ENCODE measurements at regions not wholly inside any gene's neighbourhood (a gene's known extent, or its start where the extent isn't known, plus 50 kb on each side); places are given as distances from the start of the nearest gene placed in this dataset.

GRCh38 chr2:143957321-143957720 lies 562.6 kb downstream of the ZEB2 start:
- Histone ChIP-seq H3K27ac (ENCODE audit: low read length in 2 of 2) (no peak overlapping the region), H4K20me1 (ENCODE audit: control insufficient read depth, insufficient read depth, low read length, poor library complexity, severe bottlenecking) (no peaks in the 10 kb centered on the region), H3K4me1 (ENCODE audit: control insufficient read depth in 2 of 2, insufficient read depth in 2 of 2, low read length in 2 of 2) (no peaks in the 10 kb centered on the region), H3K9me3 (ENCODE audit: control extremely low read depth in 1 of 3, control insufficient read depth in 2 of 3, insufficient read depth in 1 of 3, low read length in 2 of 3) (peaks cover 0 to 1% (median 0%) of the 10 kb centered on the region in 3 donors), H3K36me3 (replicated peaks in 1 of 2; ENCODE audit: control extremely low read depth in 1 of 2, control insufficient read depth in 1 of 2, extremely low read depth in 1 of 2, insufficient read depth in 2 of 2, low read length in 1 of 2) (peaks cover 0 to 3% of the 10 kb centered on the region in 2 experiments), H3K4me3 (ENCODE audit: control extremely low read depth in 1 of 5, extremely low read depth in 1 of 5, insufficient read depth in 1 of 5, low read depth in 2 of 5, low read length in 4 of 5) (no peak overlapping the region), H3K79me2 (ENCODE audit: control insufficient read depth, insufficient read depth, low read length) (no peaks in the 10 kb centered on the region), H2AFZ (ENCODE audit: insufficient read depth, low read depth, low read length, poor library complexity, severe bottlenecking) (no peak overlapping the region), H3K27me3 (replicated peaks in 1 of 4; ENCODE audit: control extremely low read depth in 1 of 4, control insufficient read depth in 3 of 4, insufficient read depth in 4 of 4, low read length in 3 of 4) (no peaks in the 10 kb centered on the region), H3K9ac (ENCODE audit: low read length) (no peak overlapping the region), H3K4me2 (replicated peaks; ENCODE audit: low read depth, low read length, poor library complexity, severe bottlenecking) (no peak overlapping the region)
- CTCF ChIA-PET = no interaction called here
- Mint-ChIP-seq H3K9me3 (ENCODE audit: insufficient read depth) (no peaks in the 10 kb centered on the region), H3K4me3 (no peak overlapping the region), H3K4me1 (no peaks in the 10 kb centered on the region), H3K27ac (no peak overlapping the region), H3K27me3 (no peaks in the 10 kb centered on the region)
- ATAC-seq (ENCODE audit: low read depth) = no peak
- no peak for TF ChIP-seq EZH2 (IDR thresholded peaks at IDR 0.05; ENCODE audit: borderline replicate concordance, insufficient read depth, low read depth, low read length, poor library complexity, severe bottlenecking)
- no peak for TF ChIP-seq CTCF (IDR thresholded peaks at IDR 0.05)
- intact Hi-C loops (cut with micrococcal nuclease) = no loop called here
- 100% methylated on average over 1 of the region's 5 CpGs for WGBS (ENCODE audit: insufficient coverage)
- POLR2A ChIA-PET = no interaction called here
- DNase-seq = no peak

- no peak for TF ChIP-seq CTCF (IDR thresholded peaks at IDR 0.05)
- no peak for TF ChIP-seq EZH2 (IDR thresholded peaks at IDR 0.05; ENCODE audit: borderline replicate concordance, insufficient read depth, low read depth, low read length, poor library complexity, severe bottlenecking)
- Histone ChIP-seq H2AFZ (ENCODE audit: insufficient read depth, low read depth, low read length, poor library complexity, severe bottlenecking) (no peak overlapping the region), H3K9ac (ENCODE audit: low read length) (no peak overlapping the region), H3K36me3 (replicated peaks in 1 of 2; ENCODE audit: control extremely low read depth in 1 of 2, control insufficient read depth in 1 of 2, extremely low read depth in 1 of 2, insufficient read depth in 2 of 2, low read length in 1 of 2) (no peaks in the 10 kb centered on the region), H4K20me1 (ENCODE audit: control insufficient read depth, insufficient read depth, low read length, poor library complexity, severe bottlenecking) (no peaks in the 10 kb centered on the region), H3K4me1 (ENCODE audit: control insufficient read depth in 2 of 2, insufficient read depth in 2 of 2, low read length in 2 of 2) (no peaks in the 10 kb centered on the region), H3K79me2 (ENCODE audit: control insufficient read depth, insufficient read depth, low read length) (no peaks in the 10 kb centered on the region), H3K27ac (ENCODE audit: low read length in 2 of 2) (no peak overlapping the region), H3K27me3 (replicated peaks in 1 of 4; ENCODE audit: control extremely low read depth in 1 of 4, control insufficient read depth in 3 of 4, insufficient read depth in 4 of 4, low read length in 3 of 4) (no peaks in the 10 kb centered on the region), H3K4me2 (replicated peaks; ENCODE audit: low read depth, low read length, poor library complexity, severe bottlenecking) (no peak overlapping the region), H3K9me3 (ENCODE audit: control extremely low read depth in 1 of 3, control insufficient read depth in 2 of 3, insufficient read depth in 1 of 3, low read length in 2 of 3) (no peaks in the 10 kb centered on the region), H3K4me3 (ENCODE audit: control extremely low read depth in 1 of 5, extremely low read depth in 1 of 5, insufficient read depth in 1 of 5, low read depth in 2 of 5, low read length in 4 of 5) (no peak overlapping the region)
- intact Hi-C loops (cut with micrococcal nuclease) = no loop called here
- no peak overlapping the region for H3K27ac Mint-ChIP-seq
- WGBS (ENCODE audit: insufficient coverage) = 100% methylated on average over 1 of the region's 2 CpGs
- CTCF ChIA-PET = no interaction called here
- ATAC-seq (ENCODE audit: low read depth) (no peak), DNase-seq (no peak)
- no peaks in the 10 kb centered on the region for H3K4me1 Mint-ChIP-seq
- H3K27me3 Mint-ChIP-seq = no peaks in the 10 kb centered on the region
- H3K4me3 Mint-ChIP-seq = no peak overlapping the region
- POLR2A ChIA-PET = no interaction called here
- H3K9me3 Mint-ChIP-seq (ENCODE audit: insufficient read depth) = no peaks in the 10 kb centered on the region
Observed at GRCh38 chr2:143955401-143956065, 564.4 kb downstream of the ZEB2 start.
